ENCODE measurements at regions not wholly inside any gene's neighbourhood (a gene's known extent, or its start where the extent isn't known, plus 50 kb on each side); places are given as distances from the start of the nearest gene placed in this dataset.

DNA sequence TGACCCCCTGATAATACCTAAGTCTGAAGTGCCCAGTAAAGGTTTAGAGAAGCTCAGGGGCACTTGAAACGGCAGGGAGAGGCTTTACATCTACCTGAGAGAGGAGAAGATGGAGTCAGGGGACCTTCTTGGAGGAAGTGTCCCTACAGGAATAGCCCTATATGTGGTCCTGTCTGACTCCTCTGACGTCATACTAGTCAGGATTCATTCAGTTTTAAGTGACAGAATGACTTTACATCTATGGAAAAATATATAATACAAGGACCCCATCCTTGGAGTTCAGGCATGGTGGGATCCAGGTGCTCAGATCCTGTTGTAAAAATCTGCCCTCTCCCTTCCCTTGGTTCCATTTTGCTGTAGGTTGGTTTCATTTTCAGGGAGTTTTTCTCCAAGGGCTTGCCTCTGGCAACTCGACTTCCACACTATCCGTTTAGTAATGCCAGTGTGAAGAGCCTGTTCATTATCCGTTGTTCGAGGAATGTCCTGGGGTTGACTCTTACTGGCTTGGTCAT lies 205.6 kb downstream of the IRF8 start:
- TF ChIP-seq, protein P1, sequence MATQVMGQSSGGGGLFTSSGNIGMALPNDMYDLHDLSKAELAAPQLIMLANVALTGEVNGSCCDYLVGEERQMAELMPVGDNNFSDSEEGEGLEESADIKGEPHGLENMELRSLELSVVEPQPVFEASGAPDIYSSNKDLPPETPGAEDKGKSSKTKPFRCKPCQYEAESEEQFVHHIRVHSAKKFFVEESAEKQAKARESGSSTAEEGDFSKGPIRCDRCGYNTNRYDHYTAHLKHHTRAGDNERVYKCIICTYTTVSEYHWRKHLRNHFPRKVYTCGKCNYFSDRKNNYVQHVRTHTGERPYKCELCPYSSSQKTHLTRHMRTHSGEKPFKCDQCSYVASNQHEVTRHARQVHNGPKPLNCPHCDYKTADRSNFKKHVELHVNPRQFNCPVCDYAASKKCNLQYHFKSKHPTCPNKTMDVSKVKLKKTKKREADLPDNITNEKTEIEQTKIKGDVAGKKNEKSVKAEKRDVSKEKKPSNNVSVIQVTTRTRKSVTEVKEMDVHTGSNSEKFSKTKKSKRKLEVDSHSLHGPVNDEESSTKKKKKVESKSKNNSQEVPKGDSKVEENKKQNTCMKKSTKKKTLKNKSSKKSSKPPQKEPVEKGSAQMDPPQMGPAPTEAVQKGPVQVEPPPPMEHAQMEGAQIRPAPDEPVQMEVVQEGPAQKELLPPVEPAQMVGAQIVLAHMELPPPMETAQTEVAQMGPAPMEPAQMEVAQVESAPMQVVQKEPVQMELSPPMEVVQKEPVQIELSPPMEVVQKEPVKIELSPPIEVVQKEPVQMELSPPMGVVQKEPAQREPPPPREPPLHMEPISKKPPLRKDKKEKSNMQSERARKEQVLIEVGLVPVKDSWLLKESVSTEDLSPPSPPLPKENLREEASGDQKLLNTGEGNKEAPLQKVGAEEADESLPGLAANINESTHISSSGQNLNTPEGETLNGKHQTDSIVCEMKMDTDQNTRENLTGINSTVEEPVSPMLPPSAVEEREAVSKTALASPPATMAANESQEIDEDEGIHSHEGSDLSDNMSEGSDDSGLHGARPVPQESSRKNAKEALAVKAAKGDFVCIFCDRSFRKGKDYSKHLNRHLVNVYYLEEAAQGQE (IDR thresholded peaks at IDR 0.05; ENCODE audit: insufficient read depth in 1 of 2, low read depth in 2 of 2, low read length in 1 of 2) = no peak
- TF ChIP-seq SIN3A (IDR thresholded peaks at IDR 0.05; ENCODE audit: borderline replicate concordance, insufficient read depth, low read depth, low read length) (no peak), POLR2AphosphoS5 (IDR thresholded peaks at IDR 0.05; ENCODE audit: low read depth, low read length) (no peak), TCF7L2 (IDR thresholded peaks at IDR 0.05; ENCODE audit: low read depth, low read length) (no peak)
- TF ChIP-seq, protein P2, sequence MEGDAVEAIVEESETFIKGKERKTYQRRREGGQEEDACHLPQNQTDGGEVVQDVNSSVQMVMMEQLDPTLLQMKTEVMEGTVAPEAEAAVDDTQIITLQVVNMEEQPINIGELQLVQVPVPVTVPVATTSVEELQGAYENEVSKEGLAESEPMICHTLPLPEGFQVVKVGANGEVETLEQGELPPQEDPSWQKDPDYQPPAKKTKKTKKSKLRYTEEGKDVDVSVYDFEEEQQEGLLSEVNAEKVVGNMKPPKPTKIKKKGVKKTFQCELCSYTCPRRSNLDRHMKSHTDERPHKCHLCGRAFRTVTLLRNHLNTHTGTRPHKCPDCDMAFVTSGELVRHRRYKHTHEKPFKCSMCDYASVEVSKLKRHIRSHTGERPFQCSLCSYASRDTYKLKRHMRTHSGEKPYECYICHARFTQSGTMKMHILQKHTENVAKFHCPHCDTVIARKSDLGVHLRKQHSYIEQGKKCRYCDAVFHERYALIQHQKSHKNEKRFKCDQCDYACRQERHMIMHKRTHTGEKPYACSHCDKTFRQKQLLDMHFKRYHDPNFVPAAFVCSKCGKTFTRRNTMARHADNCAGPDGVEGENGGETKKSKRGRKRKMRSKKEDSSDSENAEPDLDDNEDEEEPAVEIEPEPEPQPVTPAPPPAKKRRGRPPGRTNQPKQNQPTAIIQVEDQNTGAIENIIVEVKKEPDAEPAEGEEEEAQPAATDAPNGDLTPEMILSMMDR (IDR thresholded peaks at IDR 0.05) = no peak
- in situ Hi-C loops (cut with HindIII; ENCODE audit: low pct_unique_long_range_greater_than_20kb, low sequenced_read_pairs) = no loop called here
- no TSS peak for BruUV-seq (replicated peaks)
- ATAC-seq (no peak), DNase-seq (ENCODE audit: low read depth, low spot score) (no peak)
- Histone ChIP-seq H3K27me3 (ENCODE audit: control insufficient read depth, insufficient read depth, low read length) (no peaks in the 10 kb centered on the region), H3K4me3 (ENCODE audit: low read depth in 2 of 2, low read length in 2 of 2) (no peak overlapping the region), H3K9me3 (ENCODE audit: control insufficient read depth, insufficient read depth, low read depth, low read length) (no peaks in the 10 kb centered on the region), H3K27ac (ENCODE audit: low read length) (no peak overlapping the region), H3K36me3 (ENCODE audit: control insufficient read depth, insufficient read depth, low read length) (no peaks in the 10 kb centered on the region), H3K4me1 (ENCODE audit: control insufficient read depth, insufficient read depth, low read length) (no peaks in the 10 kb centered on the region)
- ChIA-PET POLR2A (no interaction called here), CTCF (no interaction called here)
- intact Hi-C loops (cut with micrococcal nuclease; ENCODE audit: unreplicated experiment) = no loop called here

DNA sequence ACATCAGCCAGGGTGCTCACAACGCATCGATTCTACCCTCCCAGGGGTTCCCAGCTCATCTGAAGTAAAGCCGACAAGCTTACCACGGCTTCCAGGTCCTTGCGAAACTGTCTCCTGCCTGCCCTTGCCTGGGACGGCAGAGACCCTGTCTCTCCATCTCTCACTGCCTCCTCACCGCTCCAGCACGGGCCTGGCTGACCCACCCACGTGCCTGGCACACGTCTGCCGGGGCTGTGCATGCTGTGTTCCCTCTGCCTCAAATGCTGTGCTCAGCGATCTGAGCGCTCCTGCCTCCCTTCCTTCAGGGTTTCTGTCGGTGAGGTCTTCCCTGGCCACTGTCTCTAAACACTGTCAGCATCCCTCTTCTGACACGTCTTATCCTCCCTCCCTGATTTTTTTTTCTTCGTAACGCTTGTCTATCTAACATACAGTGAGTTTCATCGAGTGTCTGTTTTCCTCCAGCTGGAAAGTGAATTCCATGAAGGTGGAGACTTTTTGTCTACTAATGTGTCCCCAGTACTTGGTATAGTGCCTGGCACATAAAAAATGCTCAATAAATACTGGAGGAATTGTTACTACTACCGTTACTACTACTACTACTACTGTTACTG lies 208.4 kb downstream of the IRF8 start:
- Histone ChIP-seq H3K36me3 (ENCODE audit: control insufficient read depth, insufficient read depth, low read length) (no peaks in the 10 kb centered on the region), H3K4me3 (ENCODE audit: low read depth in 2 of 2, low read length in 2 of 2) (no peak overlapping the region), H3K4me1 (ENCODE audit: control insufficient read depth, insufficient read depth, low read length) (no peaks in the 10 kb centered on the region), H3K9me3 (ENCODE audit: control insufficient read depth, insufficient read depth, low read depth, low read length) (no peaks in the 10 kb centered on the region), H3K27me3 (ENCODE audit: control insufficient read depth, insufficient read depth, low read length) (no peaks in the 10 kb centered on the region), H3K27ac (ENCODE audit: low read length) (no peak overlapping the region)
- intact Hi-C loops (cut with micrococcal nuclease; ENCODE audit: unreplicated experiment) = no loop called here
- DNase-seq (ENCODE audit: low read depth, low spot score) (no peak), ATAC-seq (no peak)
- TF ChIP-seq SIN3A (IDR thresholded peaks at IDR 0.05; ENCODE audit: borderline replicate concordance, insufficient read depth, low read depth, low read length) = no peak
- no peak for TF ChIP-seq TCF7L2 (IDR thresholded peaks at IDR 0.05; ENCODE audit: low read depth, low read length)
- no peak for TF ChIP-seq POLR2AphosphoS5 (IDR thresholded peaks at IDR 0.05; ENCODE audit: low read depth, low read length)
- TF ChIP-seq, protein P2 (IDR thresholded peaks at IDR 0.05) = no peak
- TF ChIP-seq, protein P1 (IDR thresholded peaks at IDR 0.05; ENCODE audit: insufficient read depth in 1 of 2, low read depth in 2 of 2, low read length in 1 of 2) = no peak
- in situ Hi-C loops (cut with HindIII; ENCODE audit: low pct_unique_long_range_greater_than_20kb, low sequenced_read_pairs) = no loop called here
- CTCF ChIA-PET = no interaction called here
- POLR2A ChIA-PET = no interaction called here
- BruUV-seq (replicated peaks) = no TSS peak

Measured in Panc1 (cell line).